ENCODE measurements at regions not wholly inside any gene's neighbourhood (a gene's known extent, or its start where the extent isn't known, plus 50 kb on each side); places are given as distances from the start of the nearest gene placed in this dataset.

- 56 to 95% (median 84%) methylated on average over 1 of the region's 1 CpG for WGBS, 5 donors
- no peaks in the 10 kb centered on the region for H3K4me1 ChIP-seq
- H3K27ac ChIP-seq: no peak overlapping the region
- intact Hi-C loops (cut with DNase I; ENCODE audit: low total_unique reads): no loop called here
- no peak for DNase-seq
- H3K4me3 ChIP-seq: no peak overlapping the region
- H3K27me3 ChIP-seq: no peaks in the 10 kb centered on the region
- TF ChIP-seq CTCF (IDR thresholded peaks at IDR 0.05) (no peak), POLR2AphosphoS5 (IDR thresholded peaks at IDR 0.05) (no peak), POLR2A (IDR thresholded peaks at IDR 0.05) (no peak), EP300 (IDR thresholded peaks at IDR 0.05) (no peak)
- no peaks in the 10 kb centered on the region for H3K36me3 ChIP-seq
- H3K9me3 ChIP-seq: peaks cover 0 to 16% (median 8%) of the 10 kb centered on the region in 4 donors
These were observed 387.6 kb upstream of the DDI1 start for GRCh38 chr11:103648670-103649400.

GRCh38 chr11:103649401-103649895 is 387.0 kb upstream of the DDI1 start:
- no peaks in the 10 kb centered on the region for H3K4me1 ChIP-seq
- H3K27ac ChIP-seq: no peak overlapping the region
- no peak for DNase-seq
- no peak for TF ChIP-seq POLR2AphosphoS5 (IDR thresholded peaks at IDR 0.05)
- no peak for TF ChIP-seq CTCF (IDR thresholded peaks at IDR 0.05)
- no peak for TF ChIP-seq EP300 (IDR thresholded peaks at IDR 0.05)
- no peak for TF ChIP-seq POLR2A (IDR thresholded peaks at IDR 0.05)
- 87 to 97% (median 91%) methylated on average over 3 of the region's 3 CpGs for WGBS, 5 donors
- H3K9me3 ChIP-seq: peaks cover 0 to 16% (median 8%) of the 10 kb centered on the region in 4 donors
- intact Hi-C loops (cut with DNase I; ENCODE audit: low total_unique reads): no loop called here
- no peak overlapping the region for H3K4me3 ChIP-seq
- H3K27me3 ChIP-seq: no peaks in the 10 kb centered on the region
- no peaks in the 10 kb centered on the region for H3K36me3 ChIP-seq

GRCh38 chr11:103650330-103650729 is 386.1 kb upstream of the DDI1 start:
- H3K4me1 ChIP-seq: no peaks in the 10 kb centered on the region
- intact Hi-C loops (cut with DNase I; ENCODE audit: low total_unique reads): no loop called here
- DNase-seq: no peak
- TF ChIP-seq POLR2AphosphoS5 (IDR thresholded peaks at IDR 0.05) (no peak), CTCF (IDR thresholded peaks at IDR 0.05) (no peak), POLR2A (IDR thresholded peaks at IDR 0.05) (no peak)
- H3K4me3 ChIP-seq: no peak overlapping the region
- peaks cover 0 to 16% (median 8%) of the 10 kb centered on the region in 4 donors for H3K9me3 ChIP-seq
- H3K27ac ChIP-seq: no peak overlapping the region
- no peaks in the 10 kb centered on the region for H3K27me3 ChIP-seq
- 88 to 93% (median 92%) methylated on average over 1 of the region's 1 CpG for WGBS, 5 donors
- H3K36me3 ChIP-seq: no peaks in the 10 kb centered on the region

GRCh38 chr11:103651341-103651998 is 385.0 kb upstream of the DDI1 start:
- 87 to 98% (median 92%) methylated on average over 4 to 5 of the region's 5 CpGs for WGBS, 5 donors

More at GRCh38 chr11:103651341-103651998, 385.0 kb upstream of the DDI1 start:
- no peak for DNase-seq
- H3K9me3 ChIP-seq: peaks cover 0 to 16% (median 8%) of the 10 kb centered on the region in 4 donors
- no peaks in the 10 kb centered on the region for H3K4me1 ChIP-seq
- H3K27me3 ChIP-seq: no peaks in the 10 kb centered on the region
- no peak overlapping the region for H3K27ac ChIP-seq
- H3K4me3 ChIP-seq: no peak overlapping the region
- no peaks in the 10 kb centered on the region for H3K36me3 ChIP-seq
- intact Hi-C loops (cut with DNase I; ENCODE audit: low total_unique reads): no loop called here
- no peak for TF ChIP-seq EP300 (IDR thresholded peaks at IDR 0.05)
- TF ChIP-seq POLR2AphosphoS5 (IDR thresholded peaks at IDR 0.05): no peak
- TF ChIP-seq CTCF (IDR thresholded peaks at IDR 0.05): no peak
- no peak for TF ChIP-seq POLR2A (IDR thresholded peaks at IDR 0.05)

Data from stomach (tissue), 8 donors.